ENCODE measurements at regions not wholly inside any gene's neighbourhood (a gene's known extent, or its start where the extent isn't known, plus 50 kb on each side); places are given as distances from the start of the nearest gene placed in this dataset.

DNA sequence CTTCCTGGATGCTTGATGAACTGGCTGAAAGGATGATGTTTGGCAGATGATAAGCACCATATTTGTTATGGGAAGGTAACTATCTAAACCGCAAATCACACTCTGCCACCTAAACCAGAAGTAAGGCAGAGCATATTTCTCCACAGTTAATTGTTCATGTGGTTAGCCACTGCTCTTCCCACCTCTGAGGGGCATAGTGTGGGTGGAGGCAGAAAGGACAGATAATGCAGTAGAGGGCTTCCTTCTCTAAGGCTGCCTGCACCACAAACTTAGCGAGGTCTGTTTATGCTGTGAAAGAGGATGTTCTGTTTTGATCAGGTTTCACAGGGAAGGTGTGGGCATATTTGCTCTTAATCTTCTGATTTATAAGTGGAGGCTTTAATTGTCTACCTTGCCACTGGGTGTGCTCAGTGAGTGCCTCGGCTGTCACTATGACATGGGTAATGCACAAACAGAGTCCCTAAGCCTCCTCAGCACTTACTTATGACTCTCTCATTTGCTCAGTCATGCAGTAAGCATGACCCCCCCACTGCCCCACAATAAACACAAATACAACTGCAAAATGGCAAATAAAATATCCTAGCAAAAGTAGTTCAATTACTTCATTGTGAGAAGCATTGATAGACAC is 401.0 kb downstream of the TMA16 start:
- DNase-seq = no peak

DNA sequence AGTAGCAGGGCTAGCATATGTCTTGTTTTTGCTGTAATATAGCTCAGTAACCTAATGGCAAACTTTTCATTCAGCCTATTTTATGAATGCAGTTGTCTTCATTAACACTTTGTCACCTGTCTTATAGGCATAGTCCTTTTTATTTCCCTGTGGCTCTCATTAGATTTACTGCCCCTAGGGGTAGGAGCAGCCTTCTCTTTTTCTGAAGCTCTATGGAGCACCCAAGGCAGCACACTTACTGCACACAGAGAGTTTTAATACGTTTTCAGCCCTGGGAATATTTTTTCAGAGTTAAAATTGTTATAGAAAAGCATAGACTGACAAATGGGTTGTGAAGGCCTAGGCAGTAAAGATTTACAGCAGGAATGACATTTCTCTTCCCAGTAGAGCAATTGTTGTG is 406.8 kb downstream of the TMA16 start:
- DNase-seq = no peak

DNA sequence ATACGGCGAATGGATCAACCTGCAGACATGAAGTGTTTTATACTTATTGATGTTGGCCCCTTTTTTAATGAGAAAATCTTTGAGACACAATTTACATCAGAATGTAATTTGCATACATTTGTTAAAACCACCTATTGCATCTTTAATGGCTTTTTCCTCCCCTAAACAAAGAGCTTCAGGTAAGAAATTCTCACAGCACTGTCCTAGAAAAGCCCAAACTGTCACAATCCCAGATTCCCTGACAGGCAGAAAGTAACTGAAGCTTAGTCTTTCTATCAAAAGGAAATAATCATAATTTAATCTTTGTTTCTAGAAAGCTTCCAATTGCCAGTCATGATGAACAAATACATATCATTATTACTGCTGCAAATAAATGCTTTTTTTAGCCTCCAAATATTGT is 407.9 kb downstream of the TMA16 start:
- DNase-seq = no peak

DNA sequence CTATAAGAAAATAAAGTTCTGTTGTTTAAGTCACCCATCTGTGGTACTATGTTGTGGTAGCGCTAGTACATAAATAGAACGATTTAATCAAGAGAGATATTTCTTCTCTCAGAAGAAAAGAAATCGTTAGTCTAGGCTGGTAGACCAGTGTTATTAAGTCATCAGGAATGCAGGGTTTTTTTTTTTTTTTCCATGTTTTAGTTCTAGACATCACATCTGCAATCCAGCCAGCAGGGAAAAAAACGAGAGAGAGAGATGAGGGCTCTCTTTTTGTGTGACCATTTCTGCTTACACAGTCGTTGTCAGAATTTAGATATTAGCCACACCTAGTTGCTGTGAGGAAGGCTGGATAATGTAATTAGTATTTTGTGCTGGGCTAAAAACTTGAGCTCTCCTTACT is 417.4 kb downstream of the TMA16 start:
- no peak for DNase-seq

DNA sequence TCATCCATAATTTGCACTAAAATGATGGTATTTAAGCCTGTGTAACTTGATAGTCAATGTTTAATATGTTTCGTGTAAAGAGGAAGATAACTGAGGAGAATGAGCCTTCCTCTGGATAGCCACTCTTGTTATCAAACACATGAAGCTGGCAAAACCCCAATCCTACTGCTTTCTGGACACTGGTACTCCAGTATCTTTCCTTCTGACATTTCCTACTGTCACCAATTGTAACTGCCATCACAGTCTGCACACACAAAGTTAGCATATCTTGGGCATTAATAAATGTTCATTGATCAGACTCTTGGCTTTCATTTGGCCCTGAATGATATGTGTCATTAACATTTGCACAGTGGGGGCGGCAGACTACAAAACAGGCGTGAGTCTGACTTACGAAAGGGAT is 419.1 kb downstream of the TMA16 start:
- no peak for DNase-seq

DNA sequence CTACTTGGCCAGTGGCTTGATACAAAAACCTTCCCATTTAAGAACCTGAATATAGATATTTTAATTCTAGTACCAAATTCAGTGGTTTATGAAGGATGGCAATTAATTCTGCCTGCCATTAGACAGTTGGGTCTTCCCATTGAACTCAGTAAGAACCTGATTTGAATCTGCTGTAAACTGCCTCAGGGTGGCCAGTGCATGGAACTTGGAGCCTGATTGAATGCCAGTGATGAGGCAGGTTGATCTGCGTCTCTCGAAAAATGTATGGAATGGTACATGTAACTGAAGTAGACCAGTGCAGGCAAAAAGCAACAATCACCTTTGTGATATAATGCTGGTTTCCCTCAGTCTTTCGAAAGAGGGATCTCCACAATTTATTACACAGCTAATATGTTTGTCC is 421.4 kb downstream of the TMA16 start:
- DNase-seq = no peak

DNA sequence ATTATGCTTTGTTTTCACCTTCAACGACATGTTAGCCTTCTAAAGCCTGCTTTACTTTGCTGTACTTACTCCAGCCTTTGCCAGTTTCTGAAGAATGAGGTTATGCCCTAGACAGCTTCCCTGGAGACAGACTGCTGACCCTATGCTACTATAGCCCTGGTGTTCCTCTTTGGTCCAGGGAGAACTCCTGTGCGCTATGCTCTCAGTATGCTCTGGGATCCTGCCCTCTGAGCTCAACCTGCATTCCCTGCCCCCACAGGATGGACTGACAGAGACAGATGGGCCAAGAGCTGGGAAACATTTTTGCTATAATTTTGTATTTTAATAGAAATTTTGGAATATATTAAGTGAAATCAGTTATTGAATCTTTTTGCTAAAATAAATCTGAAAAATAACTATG is 425.9 kb downstream of the TMA16 start:
- DNase-seq = no peak

DNA sequence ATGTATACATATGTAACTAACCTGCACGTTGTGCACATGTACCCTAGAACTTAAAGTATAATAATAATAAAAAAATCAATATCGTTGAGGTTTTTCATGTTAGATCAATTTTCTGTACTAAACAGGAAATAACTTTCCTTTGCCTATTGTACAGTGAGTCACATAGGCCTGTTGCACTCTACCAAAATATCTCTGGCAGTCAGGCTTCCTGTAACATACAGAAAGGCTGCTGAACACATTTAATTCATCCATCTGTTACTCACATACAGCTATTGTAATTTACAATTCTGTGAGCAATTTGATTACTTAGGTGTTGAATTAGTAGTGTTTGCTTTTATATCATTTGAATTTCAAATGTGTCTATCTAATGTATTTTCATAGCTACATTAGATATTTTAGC is 427.8 kb downstream of the TMA16 start:
- DNase-seq = no peak

DNA sequence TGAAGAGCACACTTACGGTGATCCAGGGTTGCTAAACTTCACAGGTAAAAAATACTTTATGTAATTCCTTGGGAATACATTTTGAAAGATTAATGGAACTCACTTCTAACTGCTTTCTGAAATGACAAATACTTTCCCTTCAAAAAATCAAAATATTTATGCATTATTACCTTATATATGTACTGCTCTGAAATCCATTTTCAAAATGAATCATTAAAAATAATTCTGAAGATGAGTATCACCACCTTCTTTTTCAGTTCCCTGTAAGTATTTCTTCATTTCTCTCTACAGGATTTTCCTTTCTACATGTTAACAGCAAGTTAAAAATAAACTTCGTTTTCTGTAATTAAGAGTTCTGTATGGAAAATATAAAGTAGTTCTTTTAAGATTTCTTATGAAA is 428.6 kb downstream of the TMA16 start:
- no peak for DNase-seq

DNA sequence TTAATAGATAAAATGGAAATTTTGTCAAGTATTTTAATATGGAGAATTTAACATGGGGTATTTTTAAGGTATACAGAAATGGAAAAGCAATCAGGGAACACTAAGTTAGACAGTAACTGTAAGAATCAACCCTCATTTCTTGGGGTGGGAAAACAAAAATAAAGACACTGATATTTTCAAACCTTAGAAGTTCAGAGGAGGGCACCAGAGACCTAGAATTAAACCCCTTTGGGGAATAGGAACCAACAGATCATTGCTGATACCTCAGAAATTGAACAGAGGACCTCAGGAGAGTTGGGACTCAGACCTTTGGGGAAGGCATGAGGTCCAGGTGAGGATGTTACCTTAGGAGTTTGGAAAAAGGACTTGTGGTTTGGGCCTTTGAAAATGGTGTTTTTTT is 435.6 kb downstream of the TMA16 start:
- DNase-seq = no peak

DNA sequence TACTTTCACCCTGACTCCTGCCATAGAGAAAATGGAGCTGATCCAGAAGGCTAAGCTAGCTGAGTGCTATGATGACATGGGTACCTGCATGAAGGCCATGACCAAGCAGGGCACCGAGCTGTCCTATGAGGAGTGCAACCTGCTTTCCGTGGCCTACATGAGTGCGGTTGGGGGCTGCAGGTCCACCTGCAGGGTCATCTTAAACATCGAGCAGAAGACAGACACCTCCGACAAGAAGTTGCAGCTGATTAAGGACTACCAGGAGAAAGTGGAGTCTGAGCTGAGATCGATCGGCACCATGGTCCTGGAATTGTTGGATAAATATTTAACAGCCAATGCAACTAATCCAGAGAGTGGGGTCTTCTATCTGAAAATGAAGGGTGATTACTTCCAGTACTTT is 438.0 kb downstream of the TMA16 start:
- no peak for DNase-seq

DNA sequence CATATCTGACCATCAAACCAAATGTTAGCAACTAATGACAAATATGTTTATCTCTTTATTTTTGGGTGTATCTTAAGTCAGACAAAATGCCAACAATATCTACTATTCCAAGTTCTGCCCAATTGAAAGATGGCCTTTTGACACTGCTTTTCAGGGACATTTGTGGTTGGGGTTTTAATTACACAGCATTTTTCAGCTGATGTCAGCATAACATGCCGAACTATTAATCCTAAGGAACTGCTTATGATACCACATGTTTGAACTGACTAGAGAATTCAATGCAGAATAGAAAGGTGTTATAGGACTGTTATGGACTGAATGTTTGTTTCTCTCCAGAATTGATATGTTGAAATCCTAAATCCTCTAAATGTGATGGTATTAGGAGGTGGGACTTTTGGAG is 445.1 kb downstream of the TMA16 start:
- DNase-seq = no peak

DNA sequence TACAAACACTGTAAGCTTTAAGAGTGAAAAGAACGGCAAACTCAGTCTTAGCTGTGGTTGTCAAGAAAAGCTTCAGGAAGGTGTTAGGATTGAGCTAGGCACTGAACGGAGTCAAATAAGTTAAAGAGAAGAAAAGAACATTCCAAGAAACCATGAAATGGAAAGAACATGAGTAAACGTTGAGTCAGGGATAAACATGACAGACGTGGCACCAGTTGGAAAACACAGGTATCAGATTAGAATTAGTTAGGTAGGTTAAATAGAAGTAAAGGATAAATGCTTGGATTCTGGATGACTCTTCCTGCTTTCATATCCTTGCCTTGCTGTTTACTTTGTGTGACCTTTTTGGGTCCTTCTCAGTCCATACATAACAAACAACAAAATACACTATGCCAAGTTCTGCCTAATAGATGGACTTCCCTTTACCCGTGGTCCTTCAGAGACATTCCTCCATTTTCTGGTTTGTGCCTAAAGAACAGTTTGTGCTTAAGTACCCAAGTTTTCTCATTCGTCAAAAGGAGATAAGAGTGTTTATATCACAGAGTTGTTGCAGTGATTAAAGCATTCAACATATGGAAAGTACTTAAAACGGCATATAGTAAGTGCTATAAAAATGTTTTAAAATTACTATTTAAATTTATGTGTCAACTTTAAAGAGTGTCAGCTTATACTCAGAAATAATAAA is 446.9 kb downstream of the TMA16 start:
- DNase-seq = no peak

DNA sequence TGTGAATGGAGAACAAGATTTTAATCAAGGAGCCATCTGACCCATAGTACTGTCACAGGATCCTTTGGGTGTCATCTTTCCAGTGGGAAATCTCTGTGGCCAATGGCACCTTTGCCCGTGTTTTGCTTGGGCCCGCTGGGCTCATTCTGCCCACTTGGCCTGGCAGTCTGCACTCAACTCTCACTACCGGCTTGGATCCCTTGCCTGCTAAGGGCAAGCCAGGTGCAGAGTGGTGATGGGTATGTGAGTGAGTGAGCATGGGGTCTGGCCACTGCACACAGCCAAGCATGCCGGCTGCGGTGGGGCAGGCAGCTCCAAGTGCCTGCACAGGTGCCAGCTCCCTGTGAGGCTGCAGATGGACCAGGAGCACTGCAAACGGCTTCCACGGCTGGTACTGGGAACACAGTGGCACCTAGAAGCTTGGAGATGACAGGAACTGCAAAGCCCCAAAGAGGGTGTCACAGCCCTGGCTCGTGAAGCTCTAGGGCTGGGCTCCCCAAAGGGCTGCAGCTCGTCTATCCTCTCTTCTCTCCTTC is 454.5 kb downstream of the TMA16 start:
- DNase-seq = no peak

DNA sequence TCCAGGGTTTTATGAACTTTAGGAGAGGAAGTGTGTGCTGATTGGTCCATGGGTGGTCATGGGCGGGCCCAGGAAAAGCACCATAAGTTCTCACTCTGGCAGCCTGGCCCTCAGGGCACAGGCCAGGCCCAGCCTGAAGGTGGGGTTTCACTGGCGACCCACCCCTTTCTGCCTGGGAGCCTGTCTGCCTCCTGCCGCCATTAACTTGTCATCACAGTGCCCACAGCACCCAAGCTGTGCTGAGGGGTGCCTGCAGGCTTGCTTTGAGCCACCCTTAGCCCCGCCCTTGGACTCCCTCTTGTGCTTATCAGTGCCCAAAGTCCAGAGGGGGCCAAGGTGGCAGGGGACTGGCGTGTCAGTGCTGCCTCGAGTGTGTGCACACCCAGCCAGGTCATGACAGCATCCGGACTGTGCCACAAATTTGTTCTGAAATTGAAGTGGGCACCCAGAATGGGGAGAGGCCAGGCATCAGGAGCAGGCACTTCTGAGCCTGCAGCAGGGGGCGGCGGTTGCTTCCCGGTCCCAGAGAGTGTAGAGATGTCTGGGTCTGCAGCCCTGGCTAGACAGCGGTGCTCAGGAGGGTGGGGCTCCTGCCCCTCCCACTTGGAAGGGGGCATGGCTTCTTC is 455.6 kb downstream of the TMA16 start:
- DNase-seq = no peak

DNA sequence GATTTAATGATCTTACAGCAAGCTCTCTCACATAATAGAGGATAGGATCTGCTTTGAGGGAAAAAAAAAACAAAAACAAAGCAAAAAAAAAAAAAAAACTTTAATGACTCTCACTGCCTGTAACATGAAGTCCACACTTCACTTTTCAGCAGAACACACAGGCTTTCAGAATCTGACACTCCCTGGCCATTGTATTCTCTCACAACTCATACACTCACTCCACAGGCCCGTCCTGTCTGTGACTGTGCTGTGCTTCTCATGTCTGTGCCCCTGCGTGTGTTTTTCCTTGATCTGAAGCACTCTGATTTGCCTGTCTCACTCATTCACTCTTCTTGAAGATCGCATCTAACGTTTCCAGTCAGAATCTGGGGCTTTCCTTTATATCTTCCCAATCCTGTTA is 460.8 kb downstream of the TMA16 start:
- DNase-seq = no peak

DNA sequence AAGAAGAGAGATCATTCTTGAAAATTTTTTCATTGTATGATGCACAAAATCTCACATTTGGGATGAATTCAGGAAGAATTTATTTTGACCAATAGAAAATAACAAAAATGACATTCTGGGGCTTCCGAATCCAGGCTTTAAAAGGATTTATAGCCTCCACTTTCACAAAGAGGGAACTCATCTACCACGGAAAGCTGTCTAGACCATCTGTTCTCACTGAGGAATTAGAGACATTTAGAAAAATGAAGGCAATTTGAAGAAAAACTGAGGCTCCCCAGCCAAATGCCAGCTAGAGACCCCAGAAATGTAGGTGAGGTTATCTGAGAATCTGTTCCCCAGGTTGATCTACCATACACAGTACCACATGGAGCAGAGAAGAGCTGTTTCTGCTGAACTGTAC is 464.3 kb downstream of the TMA16 start:
- DNase-seq = no peak

DNA sequence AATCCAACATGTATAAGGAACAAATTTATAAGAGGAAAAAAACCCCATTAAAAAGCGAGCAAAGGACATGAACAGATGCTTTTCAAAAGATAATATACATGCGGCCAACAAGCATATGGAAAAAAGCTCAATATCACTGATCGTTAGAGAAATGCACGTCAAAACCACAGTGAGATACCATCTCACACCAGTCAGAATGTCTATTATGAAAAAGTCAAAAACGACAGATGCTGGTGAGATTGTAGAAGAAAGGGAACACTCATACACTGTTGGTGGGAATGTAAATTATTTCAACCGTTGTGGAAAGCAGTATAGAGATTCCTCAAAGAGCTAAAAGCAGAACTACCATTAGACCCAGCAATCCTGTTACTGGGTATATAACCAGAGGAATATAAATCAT is 465.4 kb downstream of the TMA16 start:
- DNase-seq = no peak

DNA sequence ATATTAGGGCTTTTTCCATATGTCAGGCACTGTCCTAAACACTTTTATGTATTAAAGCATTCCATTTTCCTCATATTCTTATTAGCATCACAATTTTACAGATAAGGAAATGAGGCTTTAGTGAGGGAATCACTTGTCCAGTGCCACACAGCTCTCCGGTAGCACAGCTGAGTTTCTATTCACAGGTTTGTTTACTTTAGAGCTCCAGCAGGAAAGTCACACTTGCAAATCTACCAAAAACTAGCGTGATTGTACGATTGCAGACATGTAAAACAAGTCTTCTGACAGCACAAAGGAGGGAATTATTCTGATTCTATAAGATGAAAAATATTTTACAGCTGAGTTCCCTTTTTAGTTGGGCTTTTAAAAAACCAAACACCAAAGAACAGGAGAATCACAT is 472.1 kb downstream of the TMA16 start:
- DNase-seq = no peak

DNA sequence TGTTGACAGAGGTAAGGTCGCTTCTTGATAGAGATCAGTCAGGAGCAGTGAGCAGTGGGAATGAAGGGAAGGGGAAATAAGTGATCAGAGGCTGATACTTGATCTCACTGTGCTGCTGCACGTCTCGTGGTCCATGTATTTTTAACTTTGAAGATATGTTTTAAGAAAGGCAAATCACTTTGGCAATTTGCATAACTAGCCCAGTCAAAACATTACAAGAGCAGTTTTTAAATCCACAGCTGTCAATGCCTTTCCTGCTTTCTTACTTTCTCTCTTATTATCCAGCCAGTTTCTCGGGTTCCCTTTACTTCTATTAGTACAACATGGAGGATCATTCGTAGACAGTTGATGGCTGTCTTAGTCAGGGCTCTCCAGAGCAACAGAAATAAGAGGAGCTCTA is 472.8 kb downstream of the TMA16 start:
- DNase-seq = no peak

DNA sequence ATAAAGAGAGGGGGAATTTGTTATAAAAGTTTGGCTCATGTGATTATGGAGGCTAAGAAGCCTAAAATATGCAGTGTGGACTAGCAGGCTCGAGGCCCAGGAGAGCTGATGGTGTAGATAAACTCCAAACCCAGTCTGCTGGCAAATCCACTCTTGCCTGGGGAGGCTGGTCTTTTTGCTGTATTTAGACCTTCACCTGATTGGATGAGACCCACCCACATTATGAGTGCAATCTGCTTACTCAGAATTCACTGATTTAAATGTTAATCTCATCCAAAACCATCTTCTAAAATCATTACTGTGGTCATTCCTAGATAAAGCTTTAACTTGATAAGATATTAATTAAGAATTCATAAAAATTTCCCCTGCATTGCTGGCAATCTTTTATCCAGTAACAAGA is 473.2 kb downstream of the TMA16 start:
- DNase-seq = no peak

DNA sequence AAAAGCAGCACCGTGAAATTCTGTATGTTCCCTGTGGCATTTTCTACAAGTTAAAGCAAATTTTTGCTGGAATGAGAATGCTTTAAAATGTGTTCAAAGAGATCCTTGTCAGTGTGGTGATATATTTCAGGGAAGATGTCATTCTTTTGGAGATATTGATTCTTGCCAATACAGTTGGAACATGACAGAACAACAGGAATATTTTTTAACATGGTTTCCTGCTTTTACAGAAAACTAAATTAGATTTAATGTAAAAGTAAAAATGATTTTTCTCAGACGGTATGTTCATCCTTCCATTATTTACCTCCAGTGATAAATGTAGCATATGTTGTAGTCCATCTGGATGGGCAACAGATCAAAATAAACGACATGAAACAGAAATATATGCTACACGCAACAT is 474.8 kb downstream of the TMA16 start:
- no peak for DNase-seq

DNA sequence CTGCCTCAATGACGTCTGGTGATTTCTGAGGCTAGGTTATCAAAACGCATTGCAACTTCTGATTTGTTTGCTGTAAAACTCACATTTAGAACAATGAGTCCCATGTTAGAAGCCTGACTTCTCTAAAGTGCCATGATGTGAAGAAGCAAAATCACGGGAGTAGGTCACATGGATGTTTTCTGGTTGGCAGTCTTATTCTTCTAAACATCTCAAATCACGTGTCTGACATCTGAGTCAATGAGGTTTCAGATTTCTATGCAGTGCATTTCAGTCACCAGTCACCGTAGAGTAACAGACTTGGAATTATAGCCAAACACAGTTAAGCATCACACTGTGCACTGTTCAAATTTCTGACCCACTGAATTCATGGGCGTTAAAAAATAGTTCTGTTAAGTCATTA is 482.1 kb downstream of the TMA16 start:
- DNase-seq = peak; percentile 0

DNA sequence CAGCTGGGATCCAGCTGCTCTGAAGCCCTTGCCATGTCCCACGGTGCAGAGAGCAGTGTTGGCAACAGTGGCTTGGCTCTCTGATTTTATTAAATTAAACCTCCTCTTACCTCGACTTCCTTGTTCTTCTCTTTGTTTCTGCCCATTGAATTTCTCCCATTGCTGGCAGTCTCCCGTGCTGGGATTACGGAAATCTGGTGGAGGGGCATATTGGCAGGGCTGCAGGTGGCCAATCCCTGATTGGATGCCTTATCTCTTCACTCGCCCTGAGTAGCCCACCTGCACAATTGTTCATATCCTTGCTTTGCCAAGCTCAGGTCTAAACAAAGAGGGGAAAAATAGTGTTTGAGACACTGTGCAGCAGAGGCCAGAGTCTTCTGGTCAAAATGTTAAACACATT is 493.9 kb downstream of the TMA16 start:
- DNase-seq = no peak

DNA sequence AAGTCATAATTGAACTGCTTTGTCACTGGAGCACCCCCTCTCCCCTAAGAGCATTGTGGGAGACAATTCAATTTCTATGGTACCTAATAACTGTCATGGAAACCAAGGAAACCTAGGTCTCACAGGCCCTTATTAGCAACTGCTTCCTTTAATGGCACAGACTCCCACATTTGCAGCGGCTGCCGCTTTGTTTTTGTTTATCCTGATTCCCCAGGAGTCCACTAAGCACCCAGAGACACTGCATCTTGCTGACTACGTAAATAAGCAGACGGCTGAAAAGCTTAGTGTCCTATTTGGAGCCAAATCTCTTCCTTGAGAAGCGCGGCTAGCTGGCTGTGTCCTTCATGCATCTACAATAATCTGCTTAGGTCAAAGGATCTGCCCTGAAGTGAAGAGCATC is 494.4 kb downstream of the TMA16 start:
- DNase-seq = no peak
